ENCODE measurements at regions not wholly inside any gene's neighbourhood (a gene's known extent, or its start where the extent isn't known, plus 50 kb on each side); places are given as distances from the start of the nearest gene placed in this dataset.

GRCh38 chr10:60728056-60728455 lies 50.2 kb upstream of the CDK1 start:
- no peak for DNase-seq

- DNase-seq, result no peak
Measured at GRCh38 chr10:60726257-60726656, 52.0 kb upstream of the CDK1 start.

GRCh38 chr10:60722623-60723022 lies 55.7 kb upstream of the CDK1 start:
- no peak for DNase-seq

GRCh38 chr10:60719721-60720120 lies 58.6 kb upstream of the CDK1 start:
- no peak for DNase-seq

GRCh38 chr10:60718886-60719285 lies 59.4 kb upstream of the CDK1 start:
- no peak for DNase-seq

- no peak for DNase-seq
Measured at GRCh38 chr10:60717852-60718251, 60.4 kb upstream of the CDK1 start.

GRCh38 chr10:60714233-60714632 lies 64.0 kb upstream of the CDK1 start:
- no peak for DNase-seq

- DNase-seq, result no peak
Measured at GRCh38 chr10:60711496-60711895, 66.8 kb upstream of the CDK1 start.

- no peak for DNase-seq
Measured at GRCh38 chr10:60710041-60710440, 68.2 kb upstream of the CDK1 start.

GRCh38 chr10:60708666-60709065 lies 69.6 kb upstream of the CDK1 start:
- no peak for DNase-seq

- DNase-seq, result no peak
Measured at GRCh38 chr10:60707841-60708240, 70.4 kb upstream of the CDK1 start.

GRCh38 chr10:60706146-60706545 lies 72.1 kb upstream of the CDK1 start:
- DNase-seq, result no peak

- no peak for DNase-seq
Measured at GRCh38 chr10:60705376-60705775, 72.9 kb upstream of the CDK1 start.

- DNase-seq, result no peak
Measured at GRCh38 chr10:60704471-60704870, 73.8 kb upstream of the CDK1 start.

GRCh38 chr10:60703266-60704041 lies 74.8 kb upstream of the CDK1 start:
- no peak for DNase-seq

GRCh38 chr10:60687679-60688078 lies 90.6 kb upstream of the CDK1 start:
- DNase-seq, result no peak

- DNase-seq, result no peak
Measured at GRCh38 chr10:60684091-60684490, 94.2 kb upstream of the CDK1 start.

GRCh38 chr10:60681103-60681502 lies 97.2 kb upstream of the CDK1 start:
- no peak for DNase-seq

- no peak for DNase-seq
Measured at GRCh38 chr10:60679388-60679990, 98.8 kb upstream of the CDK1 start.

- DNase-seq, result no peak
Measured at GRCh38 chr10:60678978-60679377, 99.3 kb upstream of the CDK1 start.

GRCh38 chr10:60677531-60678129 lies 100.6 kb upstream of the CDK1 start:
- no peak for DNase-seq

- no peak for DNase-seq
Measured at GRCh38 chr10:60675236-60675635, 103.0 kb upstream of the CDK1 start.

- DNase-seq, result no peak
Measured at GRCh38 chr10:60669501-60669900, 108.8 kb upstream of the CDK1 start.

GRCh38 chr10:60666221-60666620 lies 112.1 kb upstream of the CDK1 start:
- no peak for DNase-seq

Measured in NCI-H524 treated with DMSO at 0.1 percent for 48 hours (cell line).